ENCODE measurements at regions not wholly inside any gene's neighbourhood (a gene's known extent, or its start where the extent isn't known, plus 50 kb on each side); places are given as distances from the start of the nearest gene placed in this dataset.

DNA sequence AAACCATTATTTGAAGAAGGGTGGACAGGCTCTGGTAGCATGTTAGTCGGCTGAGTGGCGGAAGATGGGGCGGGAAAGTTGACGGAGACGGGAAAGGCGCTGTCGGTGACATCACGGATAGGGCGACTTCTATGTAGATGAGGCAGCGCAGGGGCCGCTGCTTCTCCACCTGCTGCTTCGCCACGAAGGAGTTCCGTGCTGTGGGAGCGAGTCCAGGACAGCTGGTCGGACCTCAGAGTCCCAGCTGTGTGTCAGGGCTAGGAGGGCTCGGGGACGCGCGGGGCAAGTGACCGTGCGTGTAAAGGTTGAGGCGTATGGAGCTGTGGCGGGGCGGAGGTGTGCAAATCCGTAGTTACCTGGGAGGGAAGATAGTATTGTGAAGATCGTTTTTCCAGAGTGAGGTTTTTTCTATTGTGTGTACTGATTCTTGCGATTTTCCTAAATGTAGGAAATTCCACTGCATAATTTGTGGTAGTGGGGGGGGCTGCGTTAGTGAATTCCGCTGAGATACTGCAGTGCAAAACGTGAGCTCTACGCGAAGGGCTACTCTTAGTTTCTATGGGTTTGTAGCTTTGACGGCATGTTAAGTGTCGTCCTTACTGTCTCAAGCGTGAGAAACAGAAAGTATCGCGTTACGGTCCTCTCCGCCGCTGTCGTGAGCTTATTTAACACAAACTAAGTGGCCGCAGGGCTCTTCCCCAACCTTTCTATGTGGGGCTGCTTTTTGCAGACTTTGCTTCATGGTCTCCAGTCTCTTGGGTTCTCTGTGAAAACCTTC is 111.2 kb upstream of the NBPF11 start (continued):
- peak; percentile 52 for TF ChIP-seq CTBP1 (IDR thresholded peaks at IDR 0.05; ENCODE audit: borderline replicate concordance)
- TF ChIP-seq PCBP2 (IDR thresholded peaks at IDR 0.05; ENCODE audit: low read depth, low read length, poor library complexity, severe bottlenecking): no peak
- TF ChIP-seq ZNF121 (CRISPR knock-in tag; conservative IDR thresholded peaks at IDR 0.05): no peak
- peak; percentile 99 for TF ChIP-seq ILF3 (IDR thresholded peaks at IDR 0.05; ENCODE audit: borderline replicate concordance)
- peak; percentile 99 for TF ChIP-seq PHB (CRISPR knock-in tag; IDR thresholded peaks at IDR 0.05)
- TF ChIP-seq MECOM (CRISPR knock-in tag; IDR thresholded peaks at IDR 0.05): no peak
- TF ChIP-seq RNF219 (CRISPR knock-in tag; IDR thresholded peaks at IDR 0.05): peak; percentile 93
- peak; percentile 96 for TF ChIP-seq THAP7 (CRISPR knock-in tag; IDR thresholded peaks at IDR 0.05)
- TF ChIP-seq SREBF1 (IDR thresholded peaks at IDR 0.05; ENCODE audit: borderline replicate concordance, low read depth, low read length): no peak
- TF ChIP-seq, protein P1, sequence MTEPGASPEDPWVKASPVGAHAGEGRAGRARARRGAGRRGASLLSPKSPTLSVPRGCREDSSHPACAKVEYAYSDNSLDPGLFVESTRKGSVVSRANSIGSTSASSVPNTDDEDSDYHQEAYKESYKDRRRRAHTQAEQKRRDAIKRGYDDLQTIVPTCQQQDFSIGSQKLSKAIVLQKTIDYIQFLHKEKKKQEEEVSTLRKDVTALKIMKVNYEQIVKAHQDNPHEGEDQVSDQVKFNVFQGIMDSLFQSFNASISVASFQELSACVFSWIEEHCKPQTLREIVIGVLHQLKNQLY (CRISPR knock-in tag; conservative IDR thresholded peaks at IDR 0.05): peak in 1 of 2 experiments; percentile 98; a peak in 2 of 4 replicates
- no peak for TF ChIP-seq KAT7 (CRISPR knock-in tag; IDR thresholded peaks at IDR 0.05; ENCODE audit: borderline replicate concordance)
- no peak for TF ChIP-seq SMAD4 (CRISPR knock-in tag; conservative IDR thresholded peaks at IDR 0.05)
- peak; percentile 98 for TF ChIP-seq ZNF253 (CRISPR knock-in tag; conservative IDR thresholded peaks at IDR 0.05)
- no peak for TF ChIP-seq NR3C1 (CRISPR knock-in tag; IDR thresholded peaks at IDR 0.05)
- peak in 1 of 2 experiments; percentile 80; a peak in 1 of 4 replicates for TF ChIP-seq ARNT (IDR thresholded peaks at IDR 0.05)
- TF ChIP-seq FUS (optimal IDR thresholded peaks at IDR 0.05; ENCODE audit: low read depth, low read length): peak; percentile 56
- TF ChIP-seq ZNF165 (CRISPR knock-in tag; IDR thresholded peaks at IDR 0.05; ENCODE audit: borderline replicate concordance): no peak
- TF ChIP-seq NFIC (IDR thresholded peaks at IDR 0.05): peak; percentile 65
- TF ChIP-seq TRIM25 (IDR thresholded peaks at IDR 0.05; ENCODE audit: borderline replicate concordance): no peak
- TF ChIP-seq KLF1 (tag; IDR thresholded peaks at IDR 0.05): peak; percentile 25; the same call in 1 of the 2 replicates
- peak; percentile 94 for TF ChIP-seq GTF2A2 (tag; IDR thresholded peaks at IDR 0.05)
- peak; percentile 25 to 33; a peak in 2 of 4 replicates for TF ChIP-seq NRF1 (conservative IDR thresholded peaks at IDR 0.05 in 1 of 2, IDR thresholded peaks at IDR 0.05 in 1 of 2)
- TF ChIP-seq ZNF77 (CRISPR knock-in tag; IDR thresholded peaks at IDR 0.05): peak; percentile 96
- no peak for TF ChIP-seq RBM14 (IDR thresholded peaks at IDR 0.05; ENCODE audit: borderline replicate concordance, insufficient read depth, low read depth, low read length)
- TF ChIP-seq SREBF2 (CRISPR knock-in tag; IDR thresholded peaks at IDR 0.05): no peak

All from K562 (cell line).